ENCODE measurements at regions not wholly inside any gene's neighbourhood (a gene's known extent, or its start where the extent isn't known, plus 50 kb on each side); places are given as distances from the start of the nearest gene placed in this dataset.

DNA sequence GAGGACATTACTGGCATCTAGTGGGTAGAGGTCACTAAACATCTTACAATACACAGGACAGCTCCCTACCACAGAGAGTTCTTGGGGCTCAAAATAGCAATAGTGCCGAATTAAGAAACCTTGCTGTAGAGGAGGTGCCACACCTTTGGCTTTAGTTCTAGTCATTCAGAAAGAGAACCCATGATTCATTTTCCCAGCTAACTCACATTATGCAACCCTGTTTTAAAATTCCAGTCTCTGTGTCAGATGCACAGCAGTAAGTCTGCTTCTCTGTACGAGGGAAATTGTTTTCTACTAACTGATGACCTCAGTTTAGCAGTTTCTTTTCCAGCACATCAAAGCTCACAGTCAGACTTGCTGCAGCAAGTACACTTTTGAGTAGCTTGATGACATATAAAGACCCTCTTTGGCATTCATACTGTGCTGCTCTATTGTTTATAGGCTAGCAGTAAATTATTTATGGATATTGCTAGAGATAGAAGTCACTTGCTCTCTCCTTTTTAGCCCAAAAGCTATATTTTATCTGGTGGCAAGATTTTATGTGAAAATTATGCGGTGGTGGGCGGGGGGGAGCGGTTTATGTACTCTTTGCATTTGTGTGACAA is 487.8 kb upstream of the MAGEB18 start:
- TF ChIP-seq, protein P1, sequence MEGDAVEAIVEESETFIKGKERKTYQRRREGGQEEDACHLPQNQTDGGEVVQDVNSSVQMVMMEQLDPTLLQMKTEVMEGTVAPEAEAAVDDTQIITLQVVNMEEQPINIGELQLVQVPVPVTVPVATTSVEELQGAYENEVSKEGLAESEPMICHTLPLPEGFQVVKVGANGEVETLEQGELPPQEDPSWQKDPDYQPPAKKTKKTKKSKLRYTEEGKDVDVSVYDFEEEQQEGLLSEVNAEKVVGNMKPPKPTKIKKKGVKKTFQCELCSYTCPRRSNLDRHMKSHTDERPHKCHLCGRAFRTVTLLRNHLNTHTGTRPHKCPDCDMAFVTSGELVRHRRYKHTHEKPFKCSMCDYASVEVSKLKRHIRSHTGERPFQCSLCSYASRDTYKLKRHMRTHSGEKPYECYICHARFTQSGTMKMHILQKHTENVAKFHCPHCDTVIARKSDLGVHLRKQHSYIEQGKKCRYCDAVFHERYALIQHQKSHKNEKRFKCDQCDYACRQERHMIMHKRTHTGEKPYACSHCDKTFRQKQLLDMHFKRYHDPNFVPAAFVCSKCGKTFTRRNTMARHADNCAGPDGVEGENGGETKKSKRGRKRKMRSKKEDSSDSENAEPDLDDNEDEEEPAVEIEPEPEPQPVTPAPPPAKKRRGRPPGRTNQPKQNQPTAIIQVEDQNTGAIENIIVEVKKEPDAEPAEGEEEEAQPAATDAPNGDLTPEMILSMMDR (IDR thresholded peaks at IDR 0.05), result no peak
- no peak for TF ChIP-seq POLR2A (IDR thresholded peaks at IDR 0.05; ENCODE audit: low read depth)
- no peak for TF ChIP-seq EP300 (IDR thresholded peaks at IDR 0.05)
- no peak for TF ChIP-seq POLR2AphosphoS5 (IDR thresholded peaks at IDR 0.05)

All from esophagus muscularis mucosa (tissue), 4 donors.